ENCODE measurements at regions not wholly inside any gene's neighbourhood (a gene's known extent, or its start where the extent isn't known, plus 50 kb on each side); places are given as distances from the start of the nearest gene placed in this dataset.

- TF ChIP-seq CTCF (IDR thresholded peaks at IDR 0.05; ENCODE audit: control insufficient read depth, insufficient read depth, low read depth, low read length, missing control alignments) = no peak
- DNase-seq (ENCODE audit: low read depth) = no peak
- H3K4me3 ChIP-seq (ENCODE audit: control insufficient read depth, low read depth, low read length) = no peak overlapping the region
Observed at GRCh38 chr5:66329078-66329477, 185.0 kb downstream of the SREK1 start.

GRCh38 chr5:66333192-66333591 lies 189.1 kb downstream of the SREK1 start:
- no peak for DNase-seq (ENCODE audit: low read depth)
- H3K4me3 ChIP-seq (ENCODE audit: control insufficient read depth, low read depth, low read length) = no peak overlapping the region
- no peak for TF ChIP-seq CTCF (IDR thresholded peaks at IDR 0.05; ENCODE audit: control insufficient read depth, insufficient read depth, low read depth, low read length, missing control alignments)

- no peak for TF ChIP-seq CTCF (IDR thresholded peaks at IDR 0.05; ENCODE audit: control insufficient read depth, insufficient read depth, low read depth, low read length, missing control alignments)
- H3K4me3 ChIP-seq (ENCODE audit: control insufficient read depth, low read depth, low read length) = no peak overlapping the region
- no peak for DNase-seq (ENCODE audit: low read depth)
Observed at GRCh38 chr5:66337626-66338226, 193.6 kb downstream of the SREK1 start.

GRCh38 chr5:66338828-66339227 lies 194.7 kb downstream of the SREK1 start:
- no peak for TF ChIP-seq CTCF (IDR thresholded peaks at IDR 0.05; ENCODE audit: control insufficient read depth, insufficient read depth, low read depth, low read length, missing control alignments)
- no peak for DNase-seq (ENCODE audit: low read depth)
- no peak overlapping the region for H3K4me3 ChIP-seq (ENCODE audit: control insufficient read depth, low read depth, low read length)

GRCh38 chr5:66339896-66340295 lies 195.8 kb downstream of the SREK1 start:
- TF ChIP-seq CTCF (IDR thresholded peaks at IDR 0.05; ENCODE audit: control insufficient read depth, insufficient read depth, low read depth, low read length, missing control alignments) = no peak
- no peak overlapping the region for H3K4me3 ChIP-seq (ENCODE audit: control insufficient read depth, low read depth, low read length)
- DNase-seq (ENCODE audit: low read depth) = no peak

GRCh38 chr5:66340786-66341185 lies 196.7 kb downstream of the SREK1 start:
- TF ChIP-seq CTCF (IDR thresholded peaks at IDR 0.05; ENCODE audit: control insufficient read depth, insufficient read depth, low read depth, low read length, missing control alignments) = no peak

More at GRCh38 chr5:66340786-66341185, 196.7 kb downstream of the SREK1 start:
- H3K4me3 ChIP-seq (ENCODE audit: control insufficient read depth, low read depth, low read length) = no peak overlapping the region
- DNase-seq (ENCODE audit: low read depth) = no peak
